GM23248 (cell line): ENCODE measurements at regions not wholly inside any gene's neighbourhood (a gene's known extent, or its start where the extent isn't known, plus 50 kb on each side); places are given as distances from the start of the nearest gene placed in this dataset.

ENCODE experiments used
- EZH2 ChIP-seq: fragments of 200-600 bp; sonication (generic); IDR thresholded peaks from 2 replicates; pipeline ENCODE4 v1.6.1; 2018; ENCODE audit warnings: antibody characterized with exemption, mild to moderate bottlenecking; ENCODE audit not compliant: insufficient read depth, poor library complexity, severe bottlenecking
- EZH2phosphoT487 ChIP-seq: fragments of 200-600 bp; sonication (generic); IDR thresholded peaks from 2 replicates; pipeline ENCODE4 v1.6.1; 2018; ENCODE audit warnings: antibody characterized with exemption, moderate library complexity, mild to moderate bottlenecking, low read depth; ENCODE audit not compliant: insufficient read depth

DNA sequence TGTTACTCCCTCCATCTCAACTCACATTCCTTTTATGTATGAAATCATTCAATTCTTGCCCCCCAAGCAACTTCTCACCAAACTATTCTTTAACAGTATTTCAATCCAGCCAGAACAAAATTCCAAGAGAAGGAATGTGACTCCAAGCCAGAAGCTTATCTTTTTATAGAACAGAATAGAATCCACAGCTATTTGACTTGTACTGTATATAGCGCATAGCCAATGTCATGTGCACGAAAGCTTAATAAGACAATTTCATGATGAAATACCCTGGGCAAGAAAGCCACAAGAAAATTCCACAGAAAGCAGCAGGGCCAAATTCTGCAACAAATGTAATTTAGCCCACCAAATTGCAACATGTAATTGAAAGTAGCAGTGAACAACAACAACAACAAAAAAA is 127.6 kb upstream of the UBE2E2 start:
- TF ChIP-seq EZH2 (no peak), EZH2phosphoT487 (no peak)
